ENCODE measurements at regions not wholly inside any gene's neighbourhood (a gene's known extent, or its start where the extent isn't known, plus 50 kb on each side); places are given as distances from the start of the nearest gene placed in this dataset.

DNA sequence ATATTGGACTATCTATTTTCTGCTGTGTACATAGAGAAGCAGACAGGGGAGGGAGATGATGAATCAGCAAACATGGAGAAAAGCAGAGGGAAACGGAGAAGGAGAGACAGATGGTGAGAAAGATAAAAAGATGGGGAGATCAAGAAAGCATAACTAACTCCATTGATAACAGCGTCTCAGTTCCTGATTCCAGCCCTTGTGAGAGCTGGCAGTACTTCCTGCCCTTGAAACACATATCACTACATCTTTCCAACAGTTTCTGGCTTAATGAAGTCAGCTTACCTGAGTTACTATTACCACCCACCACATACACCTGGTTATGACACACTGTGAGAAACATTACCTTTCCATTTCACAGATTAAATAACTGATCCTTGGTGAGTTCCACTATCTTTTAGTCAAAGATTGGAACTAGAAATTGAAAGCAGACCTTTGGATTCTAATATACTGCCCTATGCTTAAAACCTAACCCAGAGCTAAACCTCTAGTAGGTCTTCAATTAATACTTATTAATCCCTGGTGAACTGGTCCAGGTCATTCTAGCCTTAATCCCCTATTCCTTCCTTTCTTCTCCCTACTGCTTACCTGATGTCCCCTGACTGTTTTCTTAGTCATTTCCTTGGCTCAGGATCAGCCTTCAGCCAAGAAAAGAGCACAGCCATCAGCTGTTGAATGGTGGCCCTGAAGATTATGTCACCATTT, 346.6 kb upstream of the CCL2 start:
- TF ChIP-seq RARB (CRISPR knock-in tag; IDR thresholded peaks at IDR 0.05), result no peak
- no peak for TF ChIP-seq PATZ1 (CRISPR knock-in tag; IDR thresholded peaks at IDR 0.05; ENCODE audit: borderline replicate concordance)
- TF ChIP-seq CSDC2 (CRISPR knock-in tag; IDR thresholded peaks at IDR 0.05), result no peak
- no peak for TF ChIP-seq PPARA (CRISPR knock-in tag; IDR thresholded peaks at IDR 0.05; ENCODE audit: borderline replicate concordance)
- TF ChIP-seq TSHZ2 (CRISPR knock-in tag; IDR thresholded peaks at IDR 0.05), result no peak
- TF ChIP-seq ZC3H10 (CRISPR knock-in tag; IDR thresholded peaks at IDR 0.05), result no peak
- TF ChIP-seq, protein P1, sequence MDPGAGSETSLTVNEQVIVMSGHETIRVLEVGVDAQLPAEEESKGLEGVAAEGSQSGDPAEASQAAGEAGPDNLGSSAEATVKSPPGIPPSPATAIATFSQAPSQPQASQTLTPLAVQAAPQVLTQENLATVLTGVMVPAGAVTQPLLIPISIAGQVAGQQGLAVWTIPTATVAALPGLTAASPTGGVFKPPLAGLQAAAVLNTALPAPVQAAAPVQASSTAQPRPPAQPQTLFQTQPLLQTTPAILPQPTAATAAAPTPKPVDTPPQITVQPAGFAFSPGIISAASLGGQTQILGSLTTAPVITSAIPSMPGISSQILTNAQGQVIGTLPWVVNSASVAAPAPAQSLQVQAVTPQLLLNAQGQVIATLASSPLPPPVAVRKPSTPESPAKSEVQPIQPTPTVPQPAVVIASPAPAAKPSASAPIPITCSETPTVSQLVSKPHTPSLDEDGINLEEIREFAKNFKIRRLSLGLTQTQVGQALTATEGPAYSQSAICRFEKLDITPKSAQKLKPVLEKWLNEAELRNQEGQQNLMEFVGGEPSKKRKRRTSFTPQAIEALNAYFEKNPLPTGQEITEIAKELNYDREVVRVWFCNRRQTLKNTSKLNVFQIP (CRISPR knock-in tag; IDR thresholded peaks at IDR 0.05; ENCODE audit: borderline replicate concordance, low read depth), result no peak
- TF ChIP-seq ISL1 (CRISPR knock-in tag; IDR thresholded peaks at IDR 0.05), result no peak
- no peak for TF ChIP-seq ZNF565 (CRISPR knock-in tag; conservative IDR thresholded peaks at IDR 0.05; ENCODE audit: low read depth)
- TF ChIP-seq BACH2 (CRISPR knock-in tag; IDR thresholded peaks at IDR 0.05; ENCODE audit: borderline replicate concordance), result no peak
- TF ChIP-seq SNAI2 (CRISPR knock-in tag; IDR thresholded peaks at IDR 0.05), result no peak
- TF ChIP-seq ZFP30 (CRISPR knock-in tag; IDR thresholded peaks at IDR 0.05), result no peak
- no peak for TF ChIP-seq ESRRG (CRISPR knock-in tag; IDR thresholded peaks at IDR 0.05)
- TF ChIP-seq ZNF8 (CRISPR knock-in tag; IDR thresholded peaks at IDR 0.05), result no peak
- TF ChIP-seq CSRNP3 (CRISPR knock-in tag; IDR thresholded peaks at IDR 0.05), result no peak
- TF ChIP-seq, protein P2, sequence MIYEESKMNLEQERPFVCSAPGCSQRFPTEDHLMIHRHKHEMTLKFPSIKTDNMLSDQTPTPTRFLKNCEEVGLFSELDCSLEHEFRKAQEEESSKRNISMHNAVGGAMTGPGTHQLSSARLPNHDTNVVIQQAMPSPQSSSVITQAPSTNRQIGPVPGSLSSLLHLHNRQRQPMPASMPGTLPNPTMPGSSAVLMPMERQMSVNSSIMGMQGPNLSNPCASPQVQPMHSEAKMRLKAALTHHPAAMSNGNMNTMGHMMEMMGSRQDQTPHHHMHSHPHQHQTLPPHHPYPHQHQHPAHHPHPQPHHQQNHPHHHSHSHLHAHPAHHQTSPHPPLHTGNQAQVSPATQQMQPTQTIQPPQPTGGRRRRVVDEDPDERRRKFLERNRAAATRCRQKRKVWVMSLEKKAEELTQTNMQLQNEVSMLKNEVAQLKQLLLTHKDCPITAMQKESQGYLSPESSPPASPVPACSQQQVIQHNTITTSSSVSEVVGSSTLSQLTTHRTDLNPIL (CRISPR knock-in tag; IDR thresholded peaks at IDR 0.05; ENCODE audit: low read depth), result no peak
- TF ChIP-seq OSR1 (CRISPR knock-in tag; IDR thresholded peaks at IDR 0.05), result no peak
- TF ChIP-seq ZFP3 (CRISPR knock-in tag; IDR thresholded peaks at IDR 0.05), result no peak
- no peak for TF ChIP-seq TOX (CRISPR knock-in tag; IDR thresholded peaks at IDR 0.05; ENCODE audit: borderline replicate concordance)
- ATAC-seq, result no peak

- TF ChIP-seq ISL1 (CRISPR knock-in tag; IDR thresholded peaks at IDR 0.05), result no peak
- TF ChIP-seq ZNF565 (CRISPR knock-in tag; conservative IDR thresholded peaks at IDR 0.05; ENCODE audit: low read depth), result no peak
- TF ChIP-seq ZNF70 (CRISPR knock-in tag; IDR thresholded peaks at IDR 0.05), result no peak
These were observed 344.8 kb upstream of the CCL2 start for GRCh38 chr17:33910200-33910857.

GRCh38 chr17:33914125-33914524, 341.0 kb upstream of the CCL2 start:
- ATAC-seq, result no peak
- TF ChIP-seq TOX (CRISPR knock-in tag; IDR thresholded peaks at IDR 0.05; ENCODE audit: borderline replicate concordance) (no peak), ARNTL (CRISPR knock-in tag; IDR thresholded peaks at IDR 0.05; ENCODE audit: borderline replicate concordance, low read depth) (no peak), CSDC2 (CRISPR knock-in tag; IDR thresholded peaks at IDR 0.05) (no peak), ESRRG (CRISPR knock-in tag; IDR thresholded peaks at IDR 0.05) (no peak), TSHZ2 (CRISPR knock-in tag; IDR thresholded peaks at IDR 0.05) (no peak), ZFP30 (CRISPR knock-in tag; IDR thresholded peaks at IDR 0.05) (no peak), ZFP3 (CRISPR knock-in tag; IDR thresholded peaks at IDR 0.05) (no peak), ZNF70 (CRISPR knock-in tag; IDR thresholded peaks at IDR 0.05) (no peak), CSRNP3 (CRISPR knock-in tag; IDR thresholded peaks at IDR 0.05) (no peak)
- TF ChIP-seq, protein P2 (CRISPR knock-in tag; IDR thresholded peaks at IDR 0.05; ENCODE audit: low read depth), result no peak

More at GRCh38 chr17:33910200-33910857, 344.8 kb upstream of the CCL2 start:
- ATAC-seq, result no peak
